ENCODE measurements at regions not wholly inside any gene's neighbourhood (a gene's known extent, or its start where the extent isn't known, plus 50 kb on each side); places are given as distances from the start of the nearest gene placed in this dataset.

DNA sequence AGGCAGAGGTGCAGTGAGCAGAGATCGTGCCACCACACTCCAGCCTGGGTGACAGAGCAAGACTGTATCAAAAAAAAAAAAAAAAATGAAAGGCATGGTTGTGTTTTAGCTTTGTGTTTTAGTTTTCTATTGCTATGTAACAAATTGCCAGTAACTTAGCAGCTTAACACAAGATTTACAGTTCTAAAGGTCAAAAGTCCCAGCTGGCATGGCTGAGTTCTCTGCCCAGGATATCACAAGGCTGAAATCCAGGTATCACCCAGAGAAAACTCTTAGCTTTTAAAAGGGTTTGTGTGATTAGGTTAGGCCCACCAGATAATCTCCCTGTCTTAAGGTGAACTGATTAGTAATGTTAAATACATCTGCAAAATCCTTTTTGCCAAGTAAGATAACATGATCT, 107.7 kb upstream of the YPEL5 start:
- TF ChIP-seq, protein P1, sequence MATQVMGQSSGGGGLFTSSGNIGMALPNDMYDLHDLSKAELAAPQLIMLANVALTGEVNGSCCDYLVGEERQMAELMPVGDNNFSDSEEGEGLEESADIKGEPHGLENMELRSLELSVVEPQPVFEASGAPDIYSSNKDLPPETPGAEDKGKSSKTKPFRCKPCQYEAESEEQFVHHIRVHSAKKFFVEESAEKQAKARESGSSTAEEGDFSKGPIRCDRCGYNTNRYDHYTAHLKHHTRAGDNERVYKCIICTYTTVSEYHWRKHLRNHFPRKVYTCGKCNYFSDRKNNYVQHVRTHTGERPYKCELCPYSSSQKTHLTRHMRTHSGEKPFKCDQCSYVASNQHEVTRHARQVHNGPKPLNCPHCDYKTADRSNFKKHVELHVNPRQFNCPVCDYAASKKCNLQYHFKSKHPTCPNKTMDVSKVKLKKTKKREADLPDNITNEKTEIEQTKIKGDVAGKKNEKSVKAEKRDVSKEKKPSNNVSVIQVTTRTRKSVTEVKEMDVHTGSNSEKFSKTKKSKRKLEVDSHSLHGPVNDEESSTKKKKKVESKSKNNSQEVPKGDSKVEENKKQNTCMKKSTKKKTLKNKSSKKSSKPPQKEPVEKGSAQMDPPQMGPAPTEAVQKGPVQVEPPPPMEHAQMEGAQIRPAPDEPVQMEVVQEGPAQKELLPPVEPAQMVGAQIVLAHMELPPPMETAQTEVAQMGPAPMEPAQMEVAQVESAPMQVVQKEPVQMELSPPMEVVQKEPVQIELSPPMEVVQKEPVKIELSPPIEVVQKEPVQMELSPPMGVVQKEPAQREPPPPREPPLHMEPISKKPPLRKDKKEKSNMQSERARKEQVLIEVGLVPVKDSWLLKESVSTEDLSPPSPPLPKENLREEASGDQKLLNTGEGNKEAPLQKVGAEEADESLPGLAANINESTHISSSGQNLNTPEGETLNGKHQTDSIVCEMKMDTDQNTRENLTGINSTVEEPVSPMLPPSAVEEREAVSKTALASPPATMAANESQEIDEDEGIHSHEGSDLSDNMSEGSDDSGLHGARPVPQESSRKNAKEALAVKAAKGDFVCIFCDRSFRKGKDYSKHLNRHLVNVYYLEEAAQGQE (IDR thresholded peaks at IDR 0.05; ENCODE audit: low read depth) = no peak
- no peak for TF ChIP-seq TCF12 (IDR thresholded peaks at IDR 0.05; ENCODE audit: low read depth)
- TF ChIP-seq CEBPB (IDR thresholded peaks at IDR 0.05) = no peak
- TF ChIP-seq YY1 (IDR thresholded peaks at IDR 0.05; ENCODE audit: low read depth) = no peak
- TF ChIP-seq, protein P2, sequence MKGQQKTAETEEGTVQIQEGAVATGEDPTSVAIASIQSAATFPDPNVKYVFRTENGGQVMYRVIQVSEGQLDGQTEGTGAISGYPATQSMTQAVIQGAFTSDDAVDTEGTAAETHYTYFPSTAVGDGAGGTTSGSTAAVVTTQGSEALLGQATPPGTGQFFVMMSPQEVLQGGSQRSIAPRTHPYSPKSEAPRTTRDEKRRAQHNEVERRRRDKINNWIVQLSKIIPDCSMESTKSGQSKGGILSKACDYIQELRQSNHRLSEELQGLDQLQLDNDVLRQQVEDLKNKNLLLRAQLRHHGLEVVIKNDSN (IDR thresholded peaks at IDR 0.05) = no peak
- no peak for TF ChIP-seq ZBTB7A (IDR thresholded peaks at IDR 0.05; ENCODE audit: low read depth)
